ENCODE measurements at regions not wholly inside any gene's neighbourhood (a gene's known extent, or its start where the extent isn't known, plus 50 kb on each side); places are given as distances from the start of the nearest gene placed in this dataset.

DNA sequence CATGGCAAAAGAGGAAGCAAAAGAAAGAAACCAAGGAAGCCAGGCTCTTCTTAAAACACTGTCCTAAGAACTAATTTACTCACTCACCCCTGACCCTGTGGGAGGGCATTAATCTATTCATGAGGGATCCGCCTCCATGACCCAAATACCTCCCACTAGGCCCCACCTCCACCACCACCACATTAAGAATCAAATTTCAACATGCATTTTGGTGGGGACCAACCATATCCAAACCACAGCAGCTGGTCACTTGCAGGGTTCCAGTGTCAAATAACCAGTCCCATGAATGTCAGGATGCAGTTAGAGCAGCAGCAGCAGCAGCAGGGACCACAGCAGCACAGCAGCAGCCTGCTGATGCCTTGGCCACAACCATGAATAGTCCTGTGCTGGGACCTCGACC is 83.8 kb downstream of the ZC3H11B start:
- in situ Hi-C loops (cut with HindIII; ENCODE audit: low pct_ligation_motif_present, low sequenced_read_pairs), result no loop called here
- H3K27ac ChIP-seq, result no peak overlapping the region
- H3K27me3 ChIP-seq (replicated peaks), result no peaks in the 10 kb centered on the region
- DNase-seq, result no peak
- no peaks in the 10 kb centered on the region for H3K36me3 ChIP-seq (replicated peaks)
- TF ChIP-seq, protein P1, sequence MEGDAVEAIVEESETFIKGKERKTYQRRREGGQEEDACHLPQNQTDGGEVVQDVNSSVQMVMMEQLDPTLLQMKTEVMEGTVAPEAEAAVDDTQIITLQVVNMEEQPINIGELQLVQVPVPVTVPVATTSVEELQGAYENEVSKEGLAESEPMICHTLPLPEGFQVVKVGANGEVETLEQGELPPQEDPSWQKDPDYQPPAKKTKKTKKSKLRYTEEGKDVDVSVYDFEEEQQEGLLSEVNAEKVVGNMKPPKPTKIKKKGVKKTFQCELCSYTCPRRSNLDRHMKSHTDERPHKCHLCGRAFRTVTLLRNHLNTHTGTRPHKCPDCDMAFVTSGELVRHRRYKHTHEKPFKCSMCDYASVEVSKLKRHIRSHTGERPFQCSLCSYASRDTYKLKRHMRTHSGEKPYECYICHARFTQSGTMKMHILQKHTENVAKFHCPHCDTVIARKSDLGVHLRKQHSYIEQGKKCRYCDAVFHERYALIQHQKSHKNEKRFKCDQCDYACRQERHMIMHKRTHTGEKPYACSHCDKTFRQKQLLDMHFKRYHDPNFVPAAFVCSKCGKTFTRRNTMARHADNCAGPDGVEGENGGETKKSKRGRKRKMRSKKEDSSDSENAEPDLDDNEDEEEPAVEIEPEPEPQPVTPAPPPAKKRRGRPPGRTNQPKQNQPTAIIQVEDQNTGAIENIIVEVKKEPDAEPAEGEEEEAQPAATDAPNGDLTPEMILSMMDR (IDR thresholded peaks at IDR 0.05; ENCODE audit: low read depth, low read length, missing control alignments), result no peak
- H3K4me3 ChIP-seq (ENCODE audit: low read depth, low read length), result no peak overlapping the region

DNA sequence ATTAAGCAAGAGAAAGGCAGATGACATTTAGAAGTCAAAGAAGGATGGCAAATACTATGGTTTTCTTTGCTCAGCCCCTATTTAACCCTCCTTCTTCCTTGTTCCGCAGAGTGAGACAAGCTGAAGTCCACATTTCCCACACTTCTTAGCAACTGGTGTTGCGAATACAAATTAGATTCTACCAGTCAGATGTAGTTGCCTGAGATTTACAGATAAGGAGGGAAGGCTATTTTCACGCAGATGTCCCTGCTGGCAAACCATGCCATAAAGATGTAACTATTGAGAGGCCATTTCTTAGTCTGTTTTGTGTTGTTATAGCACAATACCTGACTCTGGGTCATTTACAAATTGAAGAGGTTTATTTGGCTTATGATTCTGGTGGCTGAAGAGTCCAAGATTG is 84.3 kb downstream of the ZC3H11B start:
- Histone ChIP-seq H3K27me3 (replicated peaks) (no peaks in the 10 kb centered on the region), H3K36me3 (replicated peaks) (no peaks in the 10 kb centered on the region), H3K4me3 (ENCODE audit: low read depth, low read length) (no peak overlapping the region), H3K27ac (no peak overlapping the region)
- in situ Hi-C loops (cut with HindIII; ENCODE audit: low pct_ligation_motif_present, low sequenced_read_pairs), result no loop called here
- DNase-seq, result no peak
- TF ChIP-seq, protein P1 (IDR thresholded peaks at IDR 0.05; ENCODE audit: low read depth, low read length, missing control alignments), result no peak

DNA sequence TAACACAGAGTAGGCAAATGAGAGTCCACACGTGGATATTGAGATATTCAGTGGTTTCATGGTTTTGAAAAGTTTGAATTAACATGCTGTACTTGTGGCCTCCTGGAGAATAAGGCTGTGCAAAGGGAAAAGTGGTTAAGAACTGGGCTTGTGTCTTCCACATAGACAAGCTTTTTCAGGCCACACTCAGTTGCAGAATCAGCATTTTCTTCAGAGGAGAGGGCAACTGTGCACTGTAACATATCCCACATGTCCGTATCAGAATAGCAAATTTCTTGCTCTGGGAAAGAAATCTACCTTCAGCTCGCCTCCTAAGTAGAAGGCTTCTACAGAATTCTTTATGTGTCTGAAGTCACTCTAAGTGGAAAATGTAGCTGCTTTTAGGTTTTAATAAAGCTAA is 84.9 kb downstream of the ZC3H11B start:
- TF ChIP-seq, protein P1 (IDR thresholded peaks at IDR 0.05; ENCODE audit: low read depth, low read length, missing control alignments), result no peak
- H3K36me3 ChIP-seq (replicated peaks), result no peaks in the 10 kb centered on the region
- H3K27me3 ChIP-seq (replicated peaks), result no peaks in the 10 kb centered on the region
- DNase-seq, result no peak
- H3K27ac ChIP-seq, result no peak overlapping the region
- in situ Hi-C loops (cut with HindIII; ENCODE audit: low pct_ligation_motif_present, low sequenced_read_pairs), result no loop called here
- H3K4me3 ChIP-seq (ENCODE audit: low read depth, low read length), result no peak overlapping the region

DNA sequence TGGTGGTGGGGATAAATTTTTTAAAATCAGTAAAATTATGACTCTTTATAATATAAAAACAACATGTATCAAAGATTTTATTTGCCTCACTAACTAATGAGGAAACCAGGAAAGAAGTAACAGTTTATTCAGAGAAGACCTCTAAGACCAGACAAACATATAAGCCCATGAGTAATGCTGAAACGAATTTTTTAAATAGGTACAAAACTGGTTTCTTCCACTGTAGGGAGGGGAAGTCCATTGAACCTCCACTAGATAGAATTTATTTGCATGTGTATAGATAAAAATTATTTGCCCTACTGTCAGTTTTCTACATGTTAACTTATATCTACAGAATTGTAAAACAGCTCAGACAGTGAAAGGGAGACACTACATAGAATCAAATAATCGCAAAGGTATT is 86.8 kb downstream of the ZC3H11B start:
- H3K36me3 ChIP-seq (replicated peaks), result no peaks in the 10 kb centered on the region
- H3K27me3 ChIP-seq (replicated peaks), result no peaks in the 10 kb centered on the region
- DNase-seq, result no peak
- in situ Hi-C loops (cut with HindIII; ENCODE audit: low pct_ligation_motif_present, low sequenced_read_pairs), result no loop called here
- no peak overlapping the region for H3K27ac ChIP-seq
- TF ChIP-seq, protein P1 (IDR thresholded peaks at IDR 0.05; ENCODE audit: low read depth, low read length, missing control alignments), result no peak
- H3K4me3 ChIP-seq (ENCODE audit: low read depth, low read length), result no peak overlapping the region

DNA sequence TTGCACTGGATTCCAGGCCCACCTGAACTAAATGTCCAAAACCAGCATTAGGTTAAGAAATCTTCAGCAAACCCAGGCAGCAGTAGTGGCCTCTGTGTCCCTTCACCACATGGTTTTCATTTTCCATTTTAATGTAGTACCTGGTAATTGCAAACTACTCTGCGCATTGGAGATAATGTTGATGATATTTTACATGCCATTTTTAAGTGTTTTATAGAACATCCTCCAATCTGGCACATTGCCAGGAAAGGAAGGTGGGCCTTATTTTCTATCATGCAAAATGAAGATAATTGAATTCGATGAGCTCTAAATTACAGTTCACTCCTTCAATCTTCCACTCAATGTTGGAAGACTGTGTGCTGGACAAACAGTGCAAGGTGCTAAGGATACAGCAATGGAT is 89.5 kb downstream of the ZC3H11B start:
- H3K27ac ChIP-seq, result no peak overlapping the region
- no peaks in the 10 kb centered on the region for H3K27me3 ChIP-seq (replicated peaks)
- DNase-seq, result no peak
- no peak overlapping the region for H3K4me3 ChIP-seq (ENCODE audit: low read depth, low read length)
- TF ChIP-seq, protein P1 (IDR thresholded peaks at IDR 0.05; ENCODE audit: low read depth, low read length, missing control alignments), result no peak
- H3K36me3 ChIP-seq (replicated peaks), result no peaks in the 10 kb centered on the region
- in situ Hi-C loops (cut with HindIII; ENCODE audit: low pct_ligation_motif_present, low sequenced_read_pairs), result no loop called here

DNA sequence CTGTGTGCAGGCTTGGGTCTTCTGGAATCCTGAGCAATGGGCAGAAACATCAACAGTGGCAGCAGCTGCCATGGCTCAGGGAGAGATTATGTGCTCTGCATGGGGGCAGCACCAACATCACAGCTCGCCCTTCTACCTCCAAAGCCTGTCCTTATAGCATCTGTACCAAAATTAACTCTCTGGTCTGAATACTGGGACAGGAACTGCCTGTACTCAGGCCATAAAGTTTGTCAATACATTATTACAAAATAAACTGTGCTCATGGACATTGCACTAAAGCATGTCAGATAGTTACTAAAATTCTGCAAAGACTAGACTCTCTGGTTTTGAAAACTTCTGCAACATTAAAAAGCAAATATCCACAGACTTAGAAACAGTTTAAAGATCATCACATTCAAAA is 91.6 kb downstream of the ZC3H11B start:
- in situ Hi-C loops (cut with HindIII; ENCODE audit: low pct_ligation_motif_present, low sequenced_read_pairs), result no loop called here
- no peak for DNase-seq
- TF ChIP-seq, protein P1 (IDR thresholded peaks at IDR 0.05; ENCODE audit: low read depth, low read length, missing control alignments), result no peak

More for the DNA sequence above, 91.6 kb downstream of the ZC3H11B start:
- no peaks in the 10 kb centered on the region for H3K27me3 ChIP-seq (replicated peaks)
- H3K36me3 ChIP-seq (replicated peaks), result no peaks in the 10 kb centered on the region
- H3K4me3 ChIP-seq (ENCODE audit: low read depth, low read length), result no peak overlapping the region
- H3K27ac ChIP-seq, result no peak overlapping the region
